ENCODE measurements at regions not wholly inside any gene's neighbourhood (a gene's known extent, or its start where the extent isn't known, plus 50 kb on each side); places are given as distances from the start of the nearest gene placed in this dataset.
"Not testable (repeated sequence)": the region's sequence is repeated elsewhere in the genome, so short reads cannot be mapped to it uniquely, and the experiment has no call there.

DNA sequence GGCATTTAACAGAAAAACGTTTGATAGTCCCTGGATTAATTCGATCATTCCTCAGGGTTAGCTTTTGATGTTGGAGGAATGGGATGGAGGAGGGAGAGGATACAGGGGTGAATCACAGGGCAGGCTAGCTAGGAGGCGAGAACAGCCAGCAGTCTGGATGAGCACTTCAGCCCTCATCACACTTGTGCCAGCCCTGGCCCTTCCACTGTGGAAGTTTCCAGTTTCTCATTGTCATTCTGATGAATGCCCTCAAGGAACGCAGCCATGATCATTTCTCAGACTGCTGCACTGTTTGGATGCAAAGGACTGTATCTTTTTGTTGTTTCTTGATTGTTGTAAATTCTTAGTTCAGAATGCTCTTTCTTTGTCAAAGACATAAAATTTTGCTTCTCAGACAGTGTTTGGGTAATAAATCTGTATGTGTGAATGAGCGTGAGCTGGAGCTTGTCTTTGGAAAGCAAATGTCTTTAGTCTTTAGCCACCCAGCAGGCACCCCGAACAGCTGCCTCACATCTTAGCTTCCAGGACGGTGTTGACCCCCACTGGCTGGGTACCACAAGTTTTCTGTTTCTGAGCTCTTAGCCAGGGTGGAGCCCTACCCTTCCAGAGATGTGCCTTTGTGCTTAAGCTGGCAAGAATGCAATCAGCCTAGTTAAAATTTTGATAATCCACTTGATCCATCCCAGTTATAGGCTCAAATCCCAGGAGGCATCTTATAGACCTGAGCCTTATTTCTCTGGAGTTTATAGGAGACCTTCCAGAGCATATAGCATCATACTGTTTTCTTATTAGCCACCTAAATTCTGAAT, 121.1 kb downstream of the PDCD6IP start:
- DNase-seq, result no peak

DNA sequence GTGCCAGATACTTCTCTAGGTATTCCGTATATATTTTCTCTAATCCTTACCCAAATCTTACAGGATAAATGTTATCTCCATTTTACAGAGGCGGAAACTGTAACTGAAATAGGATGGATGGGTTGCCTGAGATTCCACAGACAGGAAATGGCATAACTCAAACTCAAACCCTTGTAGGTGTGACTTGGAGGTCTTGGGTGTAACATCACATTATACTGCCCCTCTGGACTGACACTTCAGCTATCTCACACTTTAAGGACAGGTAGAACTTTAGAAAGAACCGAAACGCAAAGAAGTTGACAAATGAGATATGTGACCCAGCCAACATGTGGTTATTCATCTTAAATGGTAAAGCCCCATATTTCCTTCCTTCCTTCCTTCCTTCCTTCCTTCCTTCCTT, 122.1 kb downstream of the PDCD6IP start:
- DNase-seq, result no peak

DNA sequence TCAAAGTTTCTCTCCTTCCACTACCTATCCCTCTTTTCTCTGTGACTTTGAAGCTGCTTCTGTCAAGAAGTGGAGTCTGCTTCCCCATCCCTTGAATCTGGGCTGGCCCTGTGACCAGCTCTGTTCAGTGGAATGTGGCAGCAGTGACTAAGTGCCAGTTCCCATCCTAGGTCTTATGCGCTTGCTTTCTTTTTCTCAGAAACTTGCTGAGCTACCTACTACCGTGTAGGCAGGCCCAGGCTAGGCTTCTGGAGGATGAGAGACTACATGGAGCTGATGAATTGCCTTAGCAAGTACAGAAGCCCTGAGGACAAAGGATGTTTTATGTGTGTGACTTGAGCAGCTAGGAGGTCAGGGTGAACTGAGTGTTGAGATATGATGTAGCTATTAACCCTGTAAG, 123.2 kb downstream of the PDCD6IP start:
- DNase-seq, result no peak

DNA sequence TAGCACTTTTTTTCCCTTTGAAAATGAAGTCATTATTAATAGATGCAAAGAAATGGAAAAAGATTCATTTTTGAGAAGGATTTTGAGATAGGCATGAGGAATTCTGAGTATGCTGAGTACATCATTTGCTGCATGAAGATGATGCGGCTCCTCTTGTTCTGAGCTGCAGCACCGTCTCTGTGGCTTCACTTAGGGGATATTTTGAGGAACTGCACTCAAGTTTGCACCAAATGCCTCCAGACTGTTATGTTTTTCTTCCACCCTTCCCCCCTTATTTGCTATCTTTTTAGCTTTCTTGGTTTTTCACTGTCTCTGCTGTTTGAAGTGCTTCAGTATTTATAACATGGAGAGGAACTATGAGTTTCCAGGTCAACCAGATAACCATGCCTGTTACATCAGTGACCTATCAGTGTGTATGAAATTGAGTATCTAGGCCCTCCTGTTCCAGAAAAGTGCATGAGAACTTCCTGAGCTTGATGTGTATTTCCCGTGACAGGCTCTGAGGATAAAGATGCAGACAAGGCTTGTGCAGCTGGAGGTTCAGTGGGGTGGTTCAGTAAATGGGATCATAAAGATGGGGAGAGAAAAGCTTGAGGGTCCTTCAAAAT, 128.7 kb downstream of the PDCD6IP start:
- no peak for DNase-seq

DNA sequence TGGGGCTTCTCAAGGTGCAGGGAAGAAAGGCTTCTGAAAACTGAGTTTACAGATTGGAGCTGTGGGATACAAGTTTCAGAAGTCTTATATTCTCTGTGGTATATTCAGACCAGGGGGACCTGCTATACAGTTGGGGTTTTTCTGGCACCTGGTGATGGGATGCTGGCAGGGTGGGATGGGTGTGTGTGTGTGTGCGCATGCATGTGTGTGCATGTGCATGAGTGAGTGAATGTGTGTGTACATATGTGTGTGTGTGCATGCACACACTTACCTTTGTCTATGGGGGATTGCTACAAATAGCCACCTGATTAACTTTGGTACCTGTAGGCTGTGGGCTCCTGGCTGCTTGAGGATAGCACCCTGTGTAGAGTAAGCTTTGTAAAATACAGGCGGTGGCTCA, 131.4 kb downstream of the PDCD6IP start:
- no peak for DNase-seq

DNA sequence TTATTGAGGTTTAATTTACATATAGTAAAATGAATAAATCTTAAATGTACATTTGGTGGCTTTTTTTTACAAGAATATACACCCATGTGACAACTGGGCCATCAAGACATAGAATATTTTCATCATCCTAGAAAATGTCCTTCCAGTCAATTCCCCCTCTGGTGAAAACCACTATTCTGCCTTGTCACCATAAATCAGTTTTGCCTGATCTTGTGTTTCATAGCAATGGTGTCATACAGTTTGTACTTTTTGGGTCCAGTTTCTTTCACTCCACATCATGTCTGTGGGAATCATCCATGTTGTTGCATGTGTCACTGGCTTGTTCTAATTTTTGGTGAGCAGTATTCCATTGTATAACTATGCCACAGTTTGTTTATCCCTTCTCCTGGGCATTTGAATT, 133.1 kb downstream of the PDCD6IP start:
- no peak for DNase-seq

DNA sequence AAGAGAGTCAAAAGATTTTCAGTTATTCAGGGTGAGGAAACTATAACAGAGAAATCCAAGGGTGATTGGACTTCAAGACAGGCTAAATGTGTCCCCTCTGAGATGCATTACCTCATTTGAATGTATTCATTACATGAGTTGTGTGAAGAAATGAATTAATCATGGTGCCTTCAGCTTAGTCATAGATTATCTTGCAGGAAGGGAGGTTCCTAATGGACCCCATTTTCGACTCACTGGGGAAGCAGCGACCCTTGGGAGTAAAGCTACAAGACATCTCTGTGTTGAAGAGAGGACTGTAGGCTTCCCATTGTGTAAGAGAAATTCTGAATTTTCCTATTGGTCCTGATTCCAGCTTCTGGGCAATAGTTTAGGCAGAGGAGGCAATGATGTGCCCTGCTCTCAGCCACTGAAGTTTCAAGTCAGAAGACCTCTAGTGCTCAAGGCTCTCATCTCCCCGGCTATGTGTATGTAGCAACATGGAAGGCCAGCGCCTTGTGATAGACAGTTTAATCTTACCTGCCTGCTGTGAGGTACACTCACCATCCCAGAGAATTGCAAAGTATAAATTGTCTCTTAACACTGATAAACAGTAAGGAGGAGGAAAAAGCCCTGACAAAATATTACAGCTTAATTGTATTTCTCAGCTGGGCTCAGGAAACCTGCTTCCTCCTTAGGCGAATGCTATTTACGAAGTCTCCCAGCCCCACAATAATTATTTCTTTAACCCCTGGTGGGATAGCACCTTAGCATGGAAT, 133.8 kb downstream of the PDCD6IP start:
- peak in 2 of 3 experiments; percentile 20 to 51 for DNase-seq

DNA sequence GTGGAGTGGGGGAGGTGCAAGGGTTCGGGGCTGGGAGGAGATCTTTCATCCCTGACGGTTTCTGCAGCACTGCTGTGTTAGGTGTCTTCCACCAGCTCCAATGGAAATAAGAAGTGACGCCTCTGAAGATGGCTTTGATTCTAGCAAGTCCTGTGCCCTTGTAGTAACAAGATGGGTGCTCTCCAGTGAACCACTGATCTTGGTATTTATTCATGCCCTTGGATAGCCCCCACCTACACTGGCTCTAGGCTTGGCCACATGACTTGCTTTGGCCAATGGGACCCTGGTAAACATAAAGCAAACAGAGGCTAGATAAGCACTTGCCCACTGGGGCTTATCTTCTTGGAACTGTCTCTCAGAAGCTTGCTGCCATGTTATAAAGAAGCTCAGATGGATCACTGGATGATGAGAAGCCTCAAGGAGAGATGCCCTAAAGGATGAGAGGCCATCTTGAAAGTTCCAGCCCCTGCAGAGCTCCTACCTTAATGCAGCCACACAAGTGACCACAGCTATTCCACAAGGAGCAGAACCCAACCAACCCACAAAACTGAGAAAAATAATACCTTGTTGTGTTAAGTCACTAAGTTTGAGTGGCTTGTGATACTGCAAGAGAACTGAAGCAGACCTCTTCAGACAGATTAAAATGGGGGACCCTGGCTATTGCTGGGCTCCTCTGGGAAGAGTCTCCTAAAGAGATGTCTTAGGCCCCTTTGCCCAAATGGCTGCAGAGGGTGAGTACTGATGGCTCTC, 137.9 kb downstream of the PDCD6IP start:
- DNase-seq, result no peak

DNA sequence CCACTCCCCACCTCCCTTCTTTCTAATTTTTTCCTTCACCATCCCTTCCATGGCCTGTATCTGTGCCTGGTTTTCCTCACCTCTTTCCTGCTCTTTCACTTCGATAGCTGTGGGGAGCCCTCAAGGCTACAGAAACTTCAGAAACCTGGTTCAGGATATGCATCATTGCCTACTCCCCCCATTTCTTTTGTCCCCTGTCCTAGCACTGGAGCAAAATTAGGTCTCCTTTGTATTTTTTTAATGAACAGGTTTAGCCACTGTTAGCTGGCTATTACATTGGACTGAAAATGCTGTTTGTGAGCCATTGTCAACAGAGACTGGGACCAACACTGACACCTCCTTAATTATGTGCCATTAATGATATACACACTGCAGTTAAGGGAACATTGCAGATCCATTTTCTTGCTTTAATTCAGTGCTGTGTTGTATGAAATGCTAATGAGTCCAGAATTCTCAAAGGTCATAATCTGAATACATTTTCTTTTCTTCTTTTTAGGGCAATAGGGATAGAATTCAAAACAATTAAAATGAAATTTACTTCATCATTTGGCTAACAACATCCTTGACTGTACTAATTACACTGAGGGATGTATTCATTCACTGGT, 138.6 kb downstream of the PDCD6IP start:
- DNase-seq, result peak in 2 of 3 experiments; percentile 66 to 90

DNA sequence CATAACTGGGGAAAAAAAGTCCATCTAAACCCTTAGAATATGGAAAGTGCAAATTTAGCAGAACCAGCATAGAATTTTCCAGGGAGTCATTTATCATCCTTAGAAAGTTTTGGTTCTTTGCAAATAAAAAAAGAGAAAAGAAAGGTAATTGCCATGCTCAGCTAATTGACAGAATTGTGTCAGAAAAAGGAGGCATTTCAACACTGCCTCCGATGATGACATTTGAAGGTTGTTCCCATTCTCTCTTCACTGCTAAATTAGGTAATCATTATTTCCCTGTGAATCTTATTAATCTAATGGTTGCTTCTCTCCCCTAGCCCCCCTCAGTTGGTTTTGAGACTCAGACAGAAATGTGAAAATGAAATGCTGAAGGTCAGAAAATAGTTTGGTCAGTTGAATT, 139.2 kb downstream of the PDCD6IP start:
- no peak for DNase-seq

DNA sequence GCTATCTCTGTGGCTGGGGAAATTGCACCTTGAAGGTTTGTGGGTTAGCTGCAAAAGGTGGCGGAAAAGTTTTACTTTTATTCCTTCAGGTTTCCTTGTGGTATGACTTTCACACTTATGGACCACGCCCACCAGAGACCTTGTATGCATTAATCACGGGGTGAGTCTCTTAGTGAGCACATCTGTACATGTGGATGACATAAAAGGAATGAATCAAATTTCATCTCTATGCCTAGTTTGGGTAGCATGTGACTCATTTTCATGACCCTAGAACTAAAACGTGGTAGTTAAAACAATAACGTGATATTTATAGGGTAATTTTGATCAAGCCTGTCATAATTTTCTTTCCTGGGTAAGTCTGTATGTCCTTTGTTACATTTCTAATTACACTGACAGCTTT, 141.7 kb downstream of the PDCD6IP start:
- no peak for DNase-seq

DNA sequence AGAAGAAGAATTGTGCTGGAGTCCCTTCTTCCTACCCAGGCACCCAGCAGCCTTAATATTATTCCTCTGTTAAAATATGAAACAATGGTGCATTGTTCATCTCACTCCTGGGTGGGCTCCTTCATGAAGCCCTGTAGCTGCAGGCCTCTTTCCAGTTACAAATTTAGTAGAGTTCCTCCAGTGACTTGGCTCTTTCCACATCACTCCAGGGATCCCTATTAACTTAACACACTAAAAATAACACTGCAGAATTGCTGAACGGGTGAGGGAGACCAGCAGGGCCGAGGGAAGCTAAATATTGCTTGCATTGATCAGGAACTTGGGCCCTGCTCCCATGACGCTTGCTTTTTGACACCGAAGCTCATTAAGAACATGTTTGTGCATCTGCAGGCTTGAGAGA, 142.3 kb downstream of the PDCD6IP start:
- DNase-seq, result no peak

DNA sequence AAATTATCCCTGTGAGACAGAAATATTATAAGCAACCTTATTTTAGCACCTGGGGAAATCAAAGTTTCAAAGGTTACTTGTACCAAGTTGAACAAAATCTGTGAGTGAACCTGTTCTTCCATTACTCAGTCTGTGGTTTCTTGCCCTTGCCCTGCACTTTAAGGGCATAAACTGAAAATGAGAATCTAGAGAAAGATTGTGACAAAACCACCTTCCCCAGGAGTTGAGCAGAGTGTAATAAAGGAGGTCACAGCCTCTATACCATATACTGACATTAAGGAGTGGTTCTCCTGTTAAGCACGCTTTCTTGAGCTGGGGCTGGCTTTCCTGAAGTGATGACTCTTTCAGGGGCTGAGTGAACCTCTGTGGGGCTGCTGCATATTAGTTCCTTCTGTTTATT, 143.4 kb downstream of the PDCD6IP start:
- no peak for DNase-seq

DNA sequence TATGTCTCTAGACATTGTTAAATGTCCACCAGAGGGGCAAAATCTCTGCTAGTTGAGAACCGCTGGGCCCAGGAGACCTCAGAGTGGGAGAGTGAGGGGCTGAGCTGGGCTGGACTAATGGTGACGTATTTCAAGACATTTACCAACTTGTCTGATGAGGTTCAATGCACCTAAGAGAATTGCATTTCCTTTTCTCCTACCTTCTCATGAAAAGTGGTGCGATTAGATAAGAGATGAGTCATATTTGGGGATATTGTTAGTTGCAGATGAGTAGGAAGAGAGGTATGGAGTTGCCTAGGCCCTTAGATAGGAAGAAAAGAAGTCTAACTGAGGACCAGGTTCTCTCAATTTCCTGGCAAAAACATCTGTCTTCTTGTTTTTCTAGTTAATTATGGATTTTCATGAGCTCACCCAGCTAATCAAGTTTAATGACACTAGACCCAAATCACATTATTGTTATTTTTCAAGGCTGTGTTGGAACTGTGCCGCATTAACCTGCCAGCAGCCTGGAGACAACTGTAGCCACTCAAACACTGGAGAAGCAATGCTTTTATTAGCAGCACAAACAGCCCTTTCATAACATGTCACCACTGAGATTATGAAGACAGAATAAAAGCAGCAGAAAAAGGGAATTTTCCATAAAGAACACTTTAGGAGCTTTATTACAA, 144.2 kb downstream of the PDCD6IP start:
- no peak for DNase-seq

DNA sequence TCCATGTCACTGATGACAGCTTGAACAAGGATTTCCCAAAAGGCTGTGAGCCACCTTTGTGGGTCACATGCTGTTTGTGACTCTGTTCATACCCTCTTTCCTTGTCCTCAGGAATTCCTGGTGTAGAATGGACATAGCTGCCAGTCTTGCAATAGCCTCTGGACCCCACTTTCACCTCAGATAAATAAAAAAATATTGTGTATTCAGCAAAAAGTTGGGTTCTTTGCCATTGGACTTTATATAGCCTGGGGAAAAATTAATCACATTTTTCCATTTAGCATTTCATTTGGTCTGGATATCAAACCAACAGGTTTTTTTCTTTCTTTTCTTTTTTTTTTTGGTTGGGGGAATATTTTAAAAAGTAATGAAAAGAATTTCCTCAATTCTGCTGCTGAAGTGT, 144.8 kb downstream of the PDCD6IP start:
- DNase-seq, result no peak

DNA sequence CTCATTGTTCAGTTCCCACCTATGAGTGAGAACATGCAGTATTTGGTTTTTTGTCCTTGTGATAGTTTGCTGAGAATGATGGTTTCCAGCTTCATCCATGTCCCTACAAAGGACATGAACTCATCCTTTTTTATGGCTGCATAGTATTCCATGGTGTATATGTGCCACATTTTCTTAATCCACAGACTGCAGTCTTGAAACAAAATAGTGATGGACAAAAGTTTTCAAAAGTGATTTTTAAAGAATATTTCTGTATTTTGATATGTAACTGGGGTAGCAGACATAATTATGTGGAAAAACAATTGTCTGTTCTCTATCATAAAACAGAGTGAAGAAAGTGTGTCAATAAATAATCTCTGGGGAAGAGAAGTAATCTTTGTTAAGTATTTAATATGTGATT, 148.2 kb downstream of the PDCD6IP start:
- not testable (repeated sequence) for DNase-seq

DNA sequence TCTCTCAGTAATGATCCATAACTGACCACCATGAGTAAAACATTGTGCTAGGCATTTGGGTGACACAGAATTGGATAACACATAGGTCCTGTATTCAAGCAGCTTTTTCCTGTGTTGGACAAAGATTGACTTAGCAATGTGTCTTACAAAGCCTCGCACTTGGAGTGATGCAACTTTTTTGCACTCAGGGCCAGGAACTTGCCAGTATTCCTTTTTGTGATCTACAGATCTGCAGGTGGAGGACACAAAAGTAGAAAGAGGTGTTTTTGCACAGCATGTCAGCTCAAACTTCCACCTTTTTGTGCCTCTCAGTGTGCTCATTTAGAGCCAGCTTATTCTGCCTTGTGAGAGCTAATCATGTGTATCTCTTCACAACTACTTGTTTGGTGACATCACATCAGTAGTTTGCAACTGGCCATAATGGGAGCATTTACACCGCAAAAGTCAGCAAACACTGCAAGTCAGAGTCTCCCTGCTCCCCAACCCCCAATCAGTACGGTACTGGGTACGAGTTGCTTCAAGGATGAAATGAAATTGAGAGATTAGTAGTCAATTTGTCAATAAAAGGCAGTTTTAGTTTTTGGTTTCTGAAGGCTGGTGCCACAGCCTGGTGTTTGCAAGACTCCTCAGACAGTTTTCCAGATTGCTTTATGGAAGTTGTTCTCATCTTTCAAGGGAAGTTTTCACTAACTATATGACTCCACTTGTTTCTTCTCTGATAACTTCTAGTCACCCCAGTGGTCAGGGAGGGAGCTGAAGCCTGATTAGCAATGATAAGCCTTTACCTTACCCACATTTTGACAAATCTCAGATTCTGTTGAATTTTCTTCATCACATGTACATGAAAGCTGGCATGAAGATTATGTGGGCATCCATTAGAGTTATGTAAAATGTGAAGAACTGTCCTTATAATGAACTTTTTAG, 149.1 kb downstream of the PDCD6IP start:
- no peak for DNase-seq

DNA sequence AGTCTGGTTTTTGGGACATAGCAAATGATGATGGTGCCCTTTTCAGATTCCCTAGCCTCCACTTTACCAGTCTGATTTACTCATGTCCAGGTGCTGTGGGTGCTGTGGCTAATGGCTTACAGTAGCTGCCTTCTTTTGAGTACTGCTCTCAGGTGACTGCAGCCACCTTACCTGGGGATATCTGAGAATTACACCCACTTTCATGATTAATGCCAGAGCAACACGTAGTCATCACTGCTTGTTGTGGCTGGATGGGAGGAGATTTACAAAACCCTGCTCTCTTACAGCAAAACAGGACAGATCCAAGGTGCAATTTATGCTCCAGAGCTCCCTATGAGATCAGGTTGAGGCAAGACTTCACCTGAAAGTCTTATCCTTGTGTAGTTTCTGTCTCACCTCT, 150.6 kb downstream of the PDCD6IP start:
- DNase-seq, result no peak

DNA sequence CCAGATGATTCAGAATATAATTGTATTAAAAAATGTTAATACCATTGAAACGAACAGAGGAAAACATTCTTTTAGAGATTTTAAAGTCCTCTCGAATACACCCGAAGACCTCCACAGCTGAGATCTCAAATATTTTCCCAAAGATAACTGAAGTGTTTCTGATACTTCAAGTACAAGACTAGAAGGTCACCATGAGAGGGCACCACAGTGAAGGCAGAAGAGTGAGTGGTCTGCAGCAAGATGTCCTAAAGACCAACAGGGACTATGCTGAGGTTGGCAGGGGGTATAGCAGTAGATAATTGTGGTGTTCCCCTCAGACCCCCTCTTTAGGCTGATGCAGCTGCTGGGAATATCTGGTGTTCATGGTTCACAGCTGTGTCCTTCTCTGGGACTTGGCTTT, 156.5 kb downstream of the PDCD6IP start:
- peak in 1 of 3 experiments; percentile 1 for DNase-seq

DNA sequence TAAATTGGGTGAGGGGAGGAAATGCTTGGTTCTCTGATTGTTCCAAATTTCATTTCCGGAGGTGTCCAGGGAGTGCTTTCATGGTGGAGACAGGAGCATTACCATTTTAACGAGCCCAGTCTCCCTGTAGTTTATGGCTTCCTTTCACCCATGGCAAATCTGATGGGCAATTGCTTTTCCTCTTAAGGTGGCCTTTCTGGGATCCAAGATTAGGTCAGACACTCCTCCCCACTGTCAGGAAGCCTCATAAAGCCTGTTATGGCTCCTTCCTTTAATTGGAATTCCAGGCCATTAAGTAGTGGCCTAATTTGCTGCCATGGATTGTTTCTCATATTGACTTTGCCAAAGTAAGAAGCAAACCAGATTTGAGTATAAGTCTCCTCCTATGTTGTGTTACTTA, 157.8 kb downstream of the PDCD6IP start:
- no peak for DNase-seq

DNA sequence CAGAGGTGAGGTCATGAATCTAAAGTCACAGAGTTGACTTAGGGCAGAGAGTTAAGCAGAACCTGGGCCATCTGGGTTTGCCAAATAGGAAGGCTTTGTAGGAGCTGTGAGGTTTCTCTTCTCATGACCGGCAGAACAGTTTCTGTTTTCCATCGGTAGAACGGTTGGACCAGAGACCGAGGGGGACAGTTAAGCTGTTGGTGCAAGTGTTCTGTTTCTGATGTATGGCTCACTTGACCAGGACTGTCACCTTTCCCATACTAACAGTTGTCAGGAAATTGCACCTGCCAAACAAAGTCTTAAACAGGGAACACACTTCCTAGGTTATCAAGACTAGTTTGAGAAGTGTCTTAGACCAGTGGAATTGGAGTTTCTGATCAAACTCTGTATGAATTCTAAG, 158.3 kb downstream of the PDCD6IP start:
- DNase-seq, result no peak
